ENCODE measurements at regions not wholly inside any gene's neighbourhood (a gene's known extent, or its start where the extent isn't known, plus 50 kb on each side); places are given as distances from the start of the nearest gene placed in this dataset.

- H3K27me3 ChIP-seq: no peaks in the 10 kb centered on the region
- no peak overlapping the region for H3K4me2 ChIP-seq
Measured at GRCh38 chr14:104314251-104314941, 176.0 kb downstream of the KIF26A start.

GRCh38 chr14:104315169-104315568 lies 176.8 kb downstream of the KIF26A start:
- H3K36me3 ChIP-seq: no peaks in the 10 kb centered on the region

More at GRCh38 chr14:104314251-104314941, 176.0 kb downstream of the KIF26A start:
- Histone ChIP-seq H3K4me1 (peaks cover 27% of the 10 kb centered on the region), H4K20me1 (no peaks in the 10 kb centered on the region), H3K4me3 (no peak overlapping the region), H3K27ac (no peak overlapping the region), H3K9ac (no peak overlapping the region), H3K9me3 (peaks cover 5% of the 10 kb centered on the region), H3K36me3 (no peaks in the 10 kb centered on the region)
- TF ChIP-seq Cebpa-rat (IDR thresholded peaks at IDR 0.05): no peak

GRCh38 chr14:104315625-104316024 lies 177.2 kb downstream of the KIF26A start:
- TF ChIP-seq Cebpa-rat (IDR thresholded peaks at IDR 0.05): no peak
- H3K36me3 ChIP-seq: no peaks in the 10 kb centered on the region
- H3K4me1 ChIP-seq: peaks cover 38% of the 10 kb centered on the region
- H3K4me3 ChIP-seq: no peak overlapping the region
- no peak overlapping the region for H3K9ac ChIP-seq
- H3K4me2 ChIP-seq: no peak overlapping the region
- no peak overlapping the region for H3K27ac ChIP-seq
- no peaks in the 10 kb centered on the region for H4K20me1 ChIP-seq
- H3K9me3 ChIP-seq: peaks cover 5% of the 10 kb centered on the region
- H3K27me3 ChIP-seq: no peaks in the 10 kb centered on the region; the same call in 1 of the 2 replicates

More at GRCh38 chr14:104315169-104315568, 176.8 kb downstream of the KIF26A start:
- H3K27me3 ChIP-seq: no peaks in the 10 kb centered on the region
- H3K4me1 ChIP-seq: peaks cover 34% of the 10 kb centered on the region
- TF ChIP-seq Cebpa-rat (IDR thresholded peaks at IDR 0.05): no peak
- H4K20me1 ChIP-seq: no peaks in the 10 kb centered on the region
- H3K9ac ChIP-seq: no peak overlapping the region
- no peak overlapping the region for H3K4me2 ChIP-seq
- H3K27ac ChIP-seq: no peak overlapping the region
- H3K4me3 ChIP-seq: no peak overlapping the region
- peaks cover 5% of the 10 kb centered on the region for H3K9me3 ChIP-seq

- Histone ChIP-seq H3K9ac (no peak overlapping the region), H3K36me3 (no peaks in the 10 kb centered on the region), H3K4me2 (peak overlapping the region; percentile 50), H4K20me1 (no peaks in the 10 kb centered on the region), H3K4me3 (no peak overlapping the region), H3K27ac (no peak overlapping the region), H3K4me1 (peaks cover 43% of the 10 kb centered on the region), H3K9me3 (peaks cover 3% of the 10 kb centered on the region), H3K27me3 (no peaks in the 10 kb centered on the region; the same call in 1 of the 2 replicates)
- TF ChIP-seq Cebpa-rat (IDR thresholded peaks at IDR 0.05): no peak
Measured at GRCh38 chr14:104316121-104316722, 177.8 kb downstream of the KIF26A start.

DNA sequence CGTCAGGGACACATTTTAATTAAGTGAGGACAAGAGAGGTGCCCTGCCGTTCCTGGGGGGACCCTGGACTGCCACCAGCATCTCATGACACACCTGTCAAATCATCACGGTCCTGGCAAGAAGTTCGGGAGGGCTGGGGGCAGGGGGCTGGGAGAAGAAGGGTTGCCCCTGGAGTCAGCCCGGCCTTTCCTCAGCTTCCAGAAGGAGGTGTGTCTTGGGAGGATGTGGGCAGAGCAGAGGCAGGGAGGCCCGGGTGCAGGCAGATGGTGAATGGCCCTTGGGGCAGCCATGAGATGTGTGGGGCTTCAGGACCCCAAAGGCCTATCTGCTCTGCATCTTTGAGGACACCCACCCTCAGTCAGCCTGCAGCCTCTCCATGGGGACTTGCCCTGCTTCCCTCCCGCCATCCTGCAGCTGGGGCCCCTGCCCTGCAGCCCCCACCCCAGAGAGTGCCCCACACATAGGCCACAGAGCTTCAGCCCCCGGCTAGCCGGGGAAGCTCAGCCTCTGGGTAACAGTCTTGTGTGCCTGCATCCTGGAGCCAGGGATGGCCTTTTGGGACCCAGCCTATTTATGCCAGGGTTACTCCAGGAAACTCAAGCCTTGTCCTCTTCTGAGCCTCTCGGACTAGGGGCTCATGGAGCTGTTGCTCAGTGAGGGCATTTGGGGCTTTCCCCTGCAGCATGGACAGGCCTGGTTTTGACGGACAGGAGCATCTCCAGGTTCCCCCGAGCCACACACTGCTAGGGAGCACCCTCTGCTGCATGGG lies 178.5 kb downstream of the KIF26A start:
- no peak for TF ChIP-seq Cebpa-rat (IDR thresholded peaks at IDR 0.05)
- H3K9me3 ChIP-seq: no peaks in the 10 kb centered on the region

GRCh38 chr14:104317492-104317805 lies 179.1 kb downstream of the KIF26A start:
- H3K27ac ChIP-seq: no peak overlapping the region
- no peak overlapping the region for H3K9ac ChIP-seq
- H3K27me3 ChIP-seq: no peaks in the 10 kb centered on the region; the same call in 1 of the 2 replicates
- H4K20me1 ChIP-seq: no peaks in the 10 kb centered on the region
- no peaks in the 10 kb centered on the region for H3K9me3 ChIP-seq
- H3K4me3 ChIP-seq: no peak overlapping the region
- TF ChIP-seq Cebpa-rat (IDR thresholded peaks at IDR 0.05): no peak
- H3K4me1 ChIP-seq: peaks cover 56% of the 10 kb centered on the region
- peak overlapping the region; percentile 50; the same call in 1 of the 2 replicates for H3K4me2 ChIP-seq
- no peaks in the 10 kb centered on the region for H3K36me3 ChIP-seq

More for the DNA sequence above, 178.5 kb downstream of the KIF26A start:
- Histone ChIP-seq H3K4me1 (peaks cover 50% of the 10 kb centered on the region), H3K36me3 (no peaks in the 10 kb centered on the region), H3K9ac (no peak overlapping the region), H4K20me1 (no peaks in the 10 kb centered on the region), H3K27me3 (no peaks in the 10 kb centered on the region; the same call in 1 of the 2 replicates), H3K4me3 (no peak overlapping the region), H3K27ac (no peak overlapping the region), H3K4me2 (peak overlapping the region; percentile 50)

GRCh38 chr14:104317975-104318557 lies 179.7 kb downstream of the KIF26A start:
- Histone ChIP-seq H3K27me3 (no peaks in the 10 kb centered on the region; the same call in 1 of the 2 replicates), H3K4me1 (peaks cover 62% of the 10 kb centered on the region), H3K9ac (no peak overlapping the region), H4K20me1 (no peaks in the 10 kb centered on the region), H3K4me3 (no peak overlapping the region), H3K36me3 (no peaks in the 10 kb centered on the region), H3K9me3 (no peaks in the 10 kb centered on the region), H3K4me2 (peak overlapping the region; percentile 33), H3K27ac (peak overlapping the region; percentile 20)
- TF ChIP-seq Cebpa-rat (IDR thresholded peaks at IDR 0.05): no peak

DNA sequence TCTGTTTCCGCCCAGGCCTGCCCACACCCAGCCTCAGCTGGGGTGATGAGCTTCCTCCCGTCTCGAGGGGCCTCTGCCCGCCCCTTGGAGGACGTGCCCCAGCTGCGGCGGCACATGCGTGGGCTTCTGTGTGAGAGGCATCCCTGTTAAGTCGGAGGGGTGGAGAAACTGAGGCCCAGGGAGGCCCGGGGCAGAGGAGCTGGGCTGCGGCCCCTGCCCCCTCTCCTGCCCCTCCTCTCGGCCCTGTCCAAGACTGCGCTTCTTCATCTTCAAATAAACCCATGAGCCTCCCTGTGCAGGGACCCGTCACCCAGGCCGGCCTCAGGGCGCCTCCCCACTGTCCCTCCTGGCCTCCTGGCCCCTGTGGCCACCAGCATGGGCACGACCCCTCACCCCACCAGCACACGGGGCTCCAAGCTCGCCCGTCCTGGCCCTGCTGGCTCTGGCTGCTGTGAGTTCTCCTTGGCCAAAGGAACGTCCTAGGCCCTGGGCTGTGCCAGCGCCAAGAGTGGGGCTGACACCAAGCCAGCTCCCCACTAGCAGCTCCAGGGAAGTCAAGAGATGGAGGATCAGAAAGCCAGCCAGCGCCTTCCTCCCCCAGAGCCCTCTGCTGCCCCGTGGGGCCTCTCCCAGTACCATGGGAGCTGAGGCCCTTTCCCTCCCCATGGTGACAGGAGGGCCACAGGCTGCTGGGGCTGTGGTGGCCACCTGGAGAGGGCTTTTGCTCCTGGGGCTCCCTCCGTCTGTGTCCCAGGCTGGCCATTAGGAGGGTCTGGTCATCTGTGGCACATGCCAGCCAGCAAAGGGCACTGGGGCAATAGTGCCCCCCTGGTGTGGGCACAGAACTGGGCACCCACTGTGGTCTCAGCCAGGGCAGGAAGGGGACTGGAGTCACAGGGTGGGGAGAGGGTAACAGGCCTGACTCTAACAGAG lies 180.4 kb downstream of the KIF26A start:
- H3K27me3 ChIP-seq: no peaks in the 10 kb centered on the region; the same call in 1 of the 2 replicates
- H3K36me3 ChIP-seq: no peaks in the 10 kb centered on the region
- H3K4me2 ChIP-seq: peak overlapping the region; percentile 33
- H3K9me3 ChIP-seq: no peaks in the 10 kb centered on the region
- peak overlapping the region; percentile 20 for H3K27ac ChIP-seq
- no peak overlapping the region for H3K9ac ChIP-seq
- TF ChIP-seq Cebpa-rat (IDR thresholded peaks at IDR 0.05): no peak
- H3K4me3 ChIP-seq: no peak overlapping the region
- H4K20me1 ChIP-seq: no peaks in the 10 kb centered on the region
- peaks cover 70% of the 10 kb centered on the region for H3K4me1 ChIP-seq
